ENCODE measurements at regions not wholly inside any gene's neighbourhood (a gene's known extent, or its start where the extent isn't known, plus 50 kb on each side); places are given as distances from the start of the nearest gene placed in this dataset.

GRCh38 chr5:61767231-61768080 is 435.4 kb downstream of the ZSWIM6 start:
- no peaks in the 10 kb centered on the region for H3K27me3 ChIP-seq (ENCODE audit: insufficient read depth, low read length, poor library complexity)
- H3K27ac ChIP-seq (ENCODE audit: low read length), result no peak overlapping the region
- H4K20me1 ChIP-seq (ENCODE audit: insufficient read depth, low read length), result no peaks in the 10 kb centered on the region
- no peaks in the 10 kb centered on the region for H3K9me3 ChIP-seq (ENCODE audit: insufficient read depth, low read length, severe bottlenecking)
- no peaks in the 10 kb centered on the region for H3K79me2 ChIP-seq (ENCODE audit: insufficient read depth, low read length)
- ATAC-seq (ENCODE audit: insufficient read depth, low read depth) (no peak), DNase-seq (no peak)
- H3K4me2 ChIP-seq (ENCODE audit: insufficient read depth, low read length), result no peak overlapping the region
- H3K9ac ChIP-seq (ENCODE audit: low read depth, low read length), result no peak overlapping the region
- H3K4me1 ChIP-seq (ENCODE audit: insufficient read depth, low read length), result no peaks in the 10 kb centered on the region
- H3K4me3 ChIP-seq (ENCODE audit: low read depth in 1 of 2, low read length in 2 of 2), result no peak overlapping the region
- no peak overlapping the region for H2AFZ ChIP-seq (ENCODE audit: low read depth, low read length)
- TF ChIP-seq CTCF (IDR thresholded peaks at IDR 0.05; ENCODE audit: borderline replicate concordance, extremely low read depth, low read length, poor library complexity, severe bottlenecking) (no peak), EZH2 (IDR thresholded peaks at IDR 0.05; ENCODE audit: borderline replicate concordance, low read depth, low read length, severe bottlenecking) (no peak)
- H3K36me3 ChIP-seq (ENCODE audit: insufficient read depth, low read length), result no peaks in the 10 kb centered on the region

DNA sequence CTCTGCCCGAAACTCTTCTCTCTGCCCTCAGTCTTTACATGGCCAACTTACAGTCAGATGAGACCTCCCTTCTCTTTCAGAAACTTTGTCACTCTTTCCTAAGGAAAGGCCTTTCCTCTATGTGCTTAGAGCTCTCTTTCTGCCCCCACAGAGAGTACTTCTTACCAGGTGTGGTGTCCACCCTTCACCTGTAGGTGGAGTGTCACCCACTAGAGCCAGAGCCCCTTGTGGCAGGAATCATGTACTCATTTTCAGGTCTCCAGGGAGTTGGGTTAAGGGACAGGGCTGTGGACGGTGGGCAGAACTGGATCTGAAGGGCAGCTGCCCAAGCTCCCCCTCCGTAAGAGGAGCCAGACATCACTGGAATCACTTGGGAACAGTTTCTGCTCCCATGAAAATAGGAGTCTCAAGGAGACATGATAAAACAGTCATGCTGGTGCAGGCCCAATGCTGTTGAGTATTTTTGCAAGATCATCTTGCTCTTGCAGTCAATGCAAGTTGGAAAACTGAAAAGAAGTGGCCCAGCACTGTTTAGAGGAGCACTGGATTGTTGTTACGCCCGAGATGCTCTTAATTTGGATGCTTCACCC is 436.7 kb downstream of the ZSWIM6 start:
- Histone ChIP-seq H3K36me3 (ENCODE audit: insufficient read depth, low read length) (no peaks in the 10 kb centered on the region), H2AFZ (ENCODE audit: low read depth, low read length) (no peak overlapping the region), H3K9ac (ENCODE audit: low read depth, low read length) (no peak overlapping the region), H3K27ac (ENCODE audit: low read length) (no peak overlapping the region), H3K4me3 (ENCODE audit: low read depth in 1 of 2, low read length in 2 of 2) (no peak overlapping the region), H3K27me3 (ENCODE audit: insufficient read depth, low read length, poor library complexity) (no peaks in the 10 kb centered on the region), H3K4me1 (ENCODE audit: insufficient read depth, low read length) (no peaks in the 10 kb centered on the region), H3K79me2 (ENCODE audit: insufficient read depth, low read length) (no peaks in the 10 kb centered on the region), H3K4me2 (ENCODE audit: insufficient read depth, low read length) (no peak overlapping the region), H4K20me1 (ENCODE audit: insufficient read depth, low read length) (no peaks in the 10 kb centered on the region), H3K9me3 (ENCODE audit: insufficient read depth, low read length, severe bottlenecking) (no peaks in the 10 kb centered on the region)
- TF ChIP-seq CTCF (IDR thresholded peaks at IDR 0.05; ENCODE audit: borderline replicate concordance, extremely low read depth, low read length, poor library complexity, severe bottlenecking) (peak; percentile 57), EZH2 (IDR thresholded peaks at IDR 0.05; ENCODE audit: borderline replicate concordance, low read depth, low read length, severe bottlenecking) (no peak)
- DNase-seq (peak; percentile 7), ATAC-seq (ENCODE audit: insufficient read depth, low read depth) (peak; percentile 73)

DNA sequence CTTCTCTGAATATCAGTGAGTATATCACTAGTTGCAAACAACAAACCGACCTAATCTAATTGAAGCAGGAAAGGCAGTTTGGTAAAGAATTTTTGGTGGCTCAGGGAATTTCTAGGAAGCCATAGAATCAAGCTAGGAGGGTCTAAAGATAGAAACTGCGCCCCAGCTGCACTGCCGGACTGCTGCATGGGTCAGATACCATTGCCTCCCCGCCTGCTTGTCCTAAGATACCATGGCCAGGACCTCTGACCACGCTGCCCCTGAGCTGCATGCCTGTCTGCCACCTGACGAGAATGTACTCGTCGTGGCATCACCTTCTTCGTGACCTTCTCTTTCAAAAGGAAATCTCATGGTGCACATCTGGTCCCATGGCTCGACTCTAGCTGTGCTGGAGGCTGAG is 439.0 kb downstream of the ZSWIM6 start:
- H3K79me2 ChIP-seq (ENCODE audit: insufficient read depth, low read length), result no peaks in the 10 kb centered on the region
- H3K27ac ChIP-seq (ENCODE audit: low read length), result no peak overlapping the region
- H3K4me2 ChIP-seq (ENCODE audit: insufficient read depth, low read length), result no peak overlapping the region
- no peak for ATAC-seq (ENCODE audit: insufficient read depth, low read depth)
- no peak overlapping the region for H3K9ac ChIP-seq (ENCODE audit: low read depth, low read length)
- no peak overlapping the region for H2AFZ ChIP-seq (ENCODE audit: low read depth, low read length)
- peaks cover 2% of the 10 kb centered on the region for H3K27me3 ChIP-seq (ENCODE audit: insufficient read depth, low read length, poor library complexity)
- H3K4me1 ChIP-seq (ENCODE audit: insufficient read depth, low read length), result no peaks in the 10 kb centered on the region
- H3K9me3 ChIP-seq (ENCODE audit: insufficient read depth, low read length, severe bottlenecking), result no peaks in the 10 kb centered on the region
- TF ChIP-seq EZH2 (IDR thresholded peaks at IDR 0.05; ENCODE audit: borderline replicate concordance, low read depth, low read length, severe bottlenecking) (no peak), CTCF (IDR thresholded peaks at IDR 0.05; ENCODE audit: borderline replicate concordance, extremely low read depth, low read length, poor library complexity, severe bottlenecking) (no peak)
- H4K20me1 ChIP-seq (ENCODE audit: insufficient read depth, low read length), result no peaks in the 10 kb centered on the region
- DNase-seq, result no peak
- H3K4me3 ChIP-seq (ENCODE audit: low read depth in 1 of 2, low read length in 2 of 2), result no peak overlapping the region
- H3K36me3 ChIP-seq (ENCODE audit: insufficient read depth, low read length), result no peaks in the 10 kb centered on the region
